GM12878 (cell line): ENCODE measurements at regions not wholly inside any gene's neighbourhood (a gene's known extent, or its start where the extent isn't known, plus 50 kb on each side); places are given as distances from the start of the nearest gene placed in this dataset.
A peak's percentile ranks its signal among the peaks of the same experiment; 100 is the strongest.

Source experiments
- ATAC-seq: fragments of 200-7000 bp; cut with Tn5 transposase; 3 replicates; pipeline ENCODE4 v1.9.1; 2020; ENCODE audit warnings: mild to moderate bottlenecking, moderate library complexity
- BruUV-seq: library from RNA; stranded (reverse); fragments of 400-500 nt; replicated peaks from 2 replicates; lab custom pipeline; 2021; lab: Mats Ljungman, UMichigan
- CTCF ChIA-PET: fragments of 300-600 bp; sonication (Branson Sonifier 250); formaldehyde crosslinking; extraction: SDS; loops from one replicate; lab custom pipeline; 2021; ENCODE audit warnings: inconsistent platforms; lab: Yijun Ruan, JAX
- POLR2A ChIA-PET: fragments of 350-600 bp; formaldehyde crosslinking; extraction: SDS; loops from one replicate; lab custom pipeline; 2021; ENCODE audit warnings: inconsistent platforms; lab: Charles Lee
- RAD21 ChIA-PET: fragments of 300-600 bp; sonication (Branson Sonifier 250); formaldehyde crosslinking; loops from one replicate; lab custom pipeline; 2023; ENCODE audit warnings: antibody characterized with exemption; ENCODE audit not compliant: unreplicated experiment; lab: Charles Lee
- SMC1A ChIA-PET: fragments of 300-600 bp; sonication (Branson Sonifier 250); formaldehyde crosslinking; loops from one replicate; lab custom pipeline; 2023; ENCODE audit not compliant: unreplicated experiment, uncharacterized antibody; lab: Charles Lee
- DNase-seq: peaks from one replicate; pipeline ENCODE4 v3.0.0-alpha.2; 2011; ENCODE audit warnings: low read depth, low spot score
- FAIRE-seq: peaks from 3 replicates; lab custom pipeline; 2011; peaks lifted over from hg19 to GRCh38; lab: Jason Lieb, UNC
- H2AFZ ChIP-seq: 2 replicates; pipeline ENCODE4 v1.6.0; 2011; ENCODE audit warnings: low read depth, low read length, control low read depth; ENCODE audit not compliant: control insufficient read depth
- H3K27ac ChIP-seq: 2 replicates; pipeline ENCODE4 v1.5.1; 2011; ENCODE audit warnings: control low read depth; ENCODE audit not compliant: control insufficient read depth, insufficient read depth
- H3K27me3 ChIP-seq, 2 experiments: replicated peaks in 1 of 2; 2 replicates each; pipeline versions ENCODE4 v1.6.0 to v1.6.1; 2011; ENCODE audit warnings: low read length in 1 of 2; ENCODE audit not compliant: control insufficient read depth in 2 of 2, insufficient read depth in 2 of 2
- H3K36me3 ChIP-seq, 2 experiments: 2 replicates each; pipeline ENCODE4 v1.5.1; 2011; ENCODE audit warnings: low read length in 1 of 2; ENCODE audit not compliant: control insufficient read depth in 2 of 2, insufficient read depth in 2 of 2
- H3K4me1 ChIP-seq: 2 replicates; pipeline ENCODE4 v1.6.1; 2011; ENCODE audit warnings: mild to moderate bottlenecking, low read length, moderate library complexity, mixed read lengths; ENCODE audit not compliant: control insufficient read depth, insufficient read depth
- H3K4me2 ChIP-seq: 2 replicates; pipeline ENCODE4 v1.6.0; 2011; ENCODE audit warnings: control low read depth; ENCODE audit not compliant: control insufficient read depth, insufficient read depth
- H3K4me3 ChIP-seq: fragments of 200-600 bp; sonication (generic); 2 replicates; pipeline ENCODE4 v1.5.1; 2016
- H3K79me2 ChIP-seq: 2 replicates; pipeline ENCODE4 v1.6.0; 2011; ENCODE audit warnings: low read length; ENCODE audit not compliant: control insufficient read depth, insufficient read depth
- H3K9ac ChIP-seq: 2 replicates; pipeline ENCODE4 v1.8.0; 2011; ENCODE audit warnings: low read length, control low read depth, mixed read lengths; ENCODE audit not compliant: control insufficient read depth, insufficient read depth
- H3K9me3 ChIP-seq: replicated peaks from 3 replicates; pipeline ENCODE4 v1.5.1; 2011; ENCODE audit warnings: mild to moderate bottlenecking, low read length; ENCODE audit not compliant: control insufficient read depth, insufficient read depth
- H4K20me1 ChIP-seq: 2 replicates; pipeline ENCODE4 v1.6.0; 2011; ENCODE audit not compliant: control insufficient read depth, insufficient read depth
- CBX3 ChIP-seq: fragments of 200-600 bp; sonication (generic); IDR thresholded peaks from 2 replicates; pipeline ENCODE4 v1.6.1; 2016; ENCODE audit warnings: low read depth, borderline replicate concordance
- EZH2 ChIP-seq: IDR thresholded peaks from 2 replicates; pipeline ENCODE4 v1.6.1; 2012; ENCODE audit warnings: low read depth, mild to moderate bottlenecking, control low read depth, inconsistent platforms, low read length, borderline replicate concordance; ENCODE audit not compliant: control insufficient read depth
- GABPA ChIP-seq: IDR thresholded peaks from 2 replicates; pipeline ENCODE4 v1.6.1; 2014; ENCODE audit warnings: antibody characterized with exemption, low read depth, mild to moderate bottlenecking, inconsistent platforms
- RAD21 ChIP-seq: IDR thresholded peaks from 2 replicates; pipeline ENCODE4 v1.6.1; 2011; ENCODE audit warnings: mild to moderate bottlenecking, low read depth, low read length, moderate library complexity; ENCODE audit not compliant: insufficient read depth
- RBBP5 ChIP-seq: fragments of 200-600 bp; sonication (generic); conservative IDR thresholded peaks from 2 replicates; pipeline ENCODE4 v1.6.1; 2016
- RELA ChIP-seq: fragments of 450-650 bp; IDR thresholded peaks from 2 replicates; pipeline ENCODE4 v1.8.0; 2014; ENCODE audit warnings: borderline replicate concordance; ENCODE audit not compliant: partially characterized antibody
- WGBS: methylation state at CpG from one replicate; pipeline ENCODE4 v1.1.6; 2016; ENCODE audit warnings: low lambda C conversion rate; ENCODE audit not compliant: insufficient replicate concordance, insufficient coverage; ENCODE audit errors: missing lambda C conversion rate; 5-methylcytosine and 5-hydroxymethylcytosine counted together
- in situ Hi-C: fragments of 300-500 bp; cut with MboI; formaldehyde crosslinking; loops from 9 replicates; pipeline ENCODE4 v1.14.3; 2018; ENCODE audit warnings: mixed read lengths
- intact Hi-C: fragments of 100-400 bp; cut with micrococcal nuclease; formaldehyde crosslinking; loops from one replicate; pipeline ENCODE4 v1.14.2; 2022; ENCODE audit not compliant: unreplicated experiment
- TF ChIP-seq, protein P1 (sequence below), 3 experiments: IDR thresholded peaks in 2 of 3; conservative IDR thresholded peaks in 1 of 3; 2 replicates each; pipeline ENCODE4 v1.5.1; 2011; ENCODE audit warnings: low read depth in 3 of 3, low read length in 3 of 3, mild to moderate bottlenecking in 3 of 3, control low read depth in 2 of 3, moderate library complexity in 2 of 3, inconsistent platforms in 1 of 3, mixed read lengths in 1 of 3; ENCODE audit not compliant: control insufficient read depth in 2 of 3, insufficient read depth in 1 of 3; ENCODE audit errors: extremely low read depth in 1 of 3
- TF ChIP-seq, protein P2 (sequence below): fragments of 450-650 bp; formaldehyde crosslinking; IDR thresholded peaks from 2 replicates; pipeline ENCODE4 v1.4.0; 2020; ENCODE audit warnings: mild to moderate bottlenecking, moderate library complexity

DNA sequence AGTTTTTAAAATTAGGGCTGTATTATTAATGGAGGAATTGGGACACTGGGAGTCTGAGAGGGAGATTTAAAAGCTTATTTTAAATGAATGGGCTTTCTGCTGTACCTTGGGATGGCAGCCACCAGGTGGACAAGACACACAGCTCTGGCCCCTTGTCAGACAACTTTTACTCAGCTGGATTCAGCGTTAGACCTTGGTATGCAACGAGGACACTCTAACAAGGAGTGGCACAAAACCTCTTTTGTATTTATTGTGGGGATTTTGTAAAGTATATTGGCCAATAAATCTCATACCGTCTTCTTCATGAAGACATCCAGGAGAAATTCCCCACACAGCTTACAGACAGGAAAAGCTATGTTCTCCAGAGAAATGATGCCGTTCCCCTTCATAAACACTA lies 105.7 kb downstream of the LCA5 start:
- Histone ChIP-seq H3K4me2 (no peak overlapping the region), H3K9me3 (no peaks in the 10 kb centered on the region), H2AFZ (no peak overlapping the region), H3K4me1 (no peaks in the 10 kb centered on the region), H3K27ac (no peak overlapping the region), H3K27me3 (no peaks in the 10 kb centered on the region), H3K36me3 (no peaks in the 10 kb centered on the region), H3K9ac (no peak overlapping the region), H3K4me3 (no peak overlapping the region), H3K79me2 (no peaks in the 10 kb centered on the region), H4K20me1 (no peaks in the 10 kb centered on the region)
- WGBS: 67% methylated on average over 4 of the region's 4 CpGs
- in situ Hi-C loops (no loop called here), intact Hi-C loops (no loop called here)
- BruUV-seq: no TSS peak
- TF ChIP-seq CBX3 (no peak), RELA (no peak), RBBP5 (no peak), RAD21 (0 out of 2 replicates have a peak, but pooled peaks have one; percentile 9), EZH2 (no peak), GABPA (no peak)
- TF ChIP-seq, protein P1, sequence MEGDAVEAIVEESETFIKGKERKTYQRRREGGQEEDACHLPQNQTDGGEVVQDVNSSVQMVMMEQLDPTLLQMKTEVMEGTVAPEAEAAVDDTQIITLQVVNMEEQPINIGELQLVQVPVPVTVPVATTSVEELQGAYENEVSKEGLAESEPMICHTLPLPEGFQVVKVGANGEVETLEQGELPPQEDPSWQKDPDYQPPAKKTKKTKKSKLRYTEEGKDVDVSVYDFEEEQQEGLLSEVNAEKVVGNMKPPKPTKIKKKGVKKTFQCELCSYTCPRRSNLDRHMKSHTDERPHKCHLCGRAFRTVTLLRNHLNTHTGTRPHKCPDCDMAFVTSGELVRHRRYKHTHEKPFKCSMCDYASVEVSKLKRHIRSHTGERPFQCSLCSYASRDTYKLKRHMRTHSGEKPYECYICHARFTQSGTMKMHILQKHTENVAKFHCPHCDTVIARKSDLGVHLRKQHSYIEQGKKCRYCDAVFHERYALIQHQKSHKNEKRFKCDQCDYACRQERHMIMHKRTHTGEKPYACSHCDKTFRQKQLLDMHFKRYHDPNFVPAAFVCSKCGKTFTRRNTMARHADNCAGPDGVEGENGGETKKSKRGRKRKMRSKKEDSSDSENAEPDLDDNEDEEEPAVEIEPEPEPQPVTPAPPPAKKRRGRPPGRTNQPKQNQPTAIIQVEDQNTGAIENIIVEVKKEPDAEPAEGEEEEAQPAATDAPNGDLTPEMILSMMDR (IDR thresholded peaks at IDR 0.05 in 2 of 3, conservative IDR thresholded peaks at IDR 0.05 in 1 of 3; ENCODE audit: control insufficient read depth in 2 of 3, extremely low read depth in 1 of 3, insufficient read depth in 1 of 3, low read depth in 3 of 3, low read length in 3 of 3): 0 out of 6 replicates have a peak, but pooled peaks of 2 of the 3 experiments have one; percentile 2 to 3
- TF ChIP-seq, protein P2, sequence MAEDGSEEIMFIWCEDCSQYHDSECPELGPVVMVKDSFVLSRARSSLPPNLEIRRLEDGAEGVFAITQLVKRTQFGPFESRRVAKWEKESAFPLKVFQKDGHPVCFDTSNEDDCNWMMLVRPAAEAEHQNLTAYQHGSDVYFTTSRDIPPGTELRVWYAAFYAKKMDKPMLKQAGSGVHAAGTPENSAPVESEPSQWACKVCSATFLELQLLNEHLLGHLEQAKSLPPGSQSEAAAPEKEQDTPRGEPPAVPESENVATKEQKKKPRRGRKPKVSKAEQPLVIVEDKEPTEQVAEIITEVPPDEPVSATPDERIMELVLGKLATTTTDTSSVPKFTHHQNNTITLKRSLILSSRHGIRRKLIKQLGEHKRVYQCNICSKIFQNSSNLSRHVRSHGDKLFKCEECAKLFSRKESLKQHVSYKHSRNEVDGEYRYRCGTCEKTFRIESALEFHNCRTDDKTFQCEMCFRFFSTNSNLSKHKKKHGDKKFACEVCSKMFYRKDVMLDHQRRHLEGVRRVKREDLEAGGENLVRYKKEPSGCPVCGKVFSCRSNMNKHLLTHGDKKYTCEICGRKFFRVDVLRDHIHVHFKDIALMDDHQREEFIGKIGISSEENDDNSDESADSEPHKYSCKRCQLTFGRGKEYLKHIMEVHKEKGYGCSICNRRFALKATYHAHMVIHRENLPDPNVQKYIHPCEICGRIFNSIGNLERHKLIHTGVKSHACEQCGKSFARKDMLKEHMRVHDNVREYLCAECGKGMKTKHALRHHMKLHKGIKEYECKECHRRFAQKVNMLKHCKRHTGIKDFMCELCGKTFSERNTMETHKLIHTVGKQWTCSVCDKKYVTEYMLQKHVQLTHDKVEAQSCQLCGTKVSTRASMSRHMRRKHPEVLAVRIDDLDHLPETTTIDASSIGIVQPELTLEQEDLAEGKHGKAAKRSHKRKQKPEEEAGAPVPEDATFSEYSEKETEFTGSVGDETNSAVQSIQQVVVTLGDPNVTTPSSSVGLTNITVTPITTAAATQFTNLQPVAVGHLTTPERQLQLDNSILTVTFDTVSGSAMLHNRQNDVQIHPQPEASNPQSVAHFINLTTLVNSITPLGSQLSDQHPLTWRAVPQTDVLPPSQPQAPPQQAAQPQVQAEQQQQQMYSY: no peak
- ATAC-seq (peak; percentile 48; the same call in 2 of the 3 replicates), FAIRE-seq (no peak), DNase-seq (no peak)
- POLR2A ChIA-PET: no interaction called here
- SMC1A ChIA-PET: interaction anchor here (1.3 to 2.0 kb wide), 2 partner anchors 11 to 57 kb away, joined by 5 to 6 read pairs; no protein-coding TSS in a partner anchor
- CTCF ChIA-PET: interaction anchor here (1.1 to 1.8 kb wide), 5 partner anchors 9 to 114 kb away, joined by 3 to 7 read pairs (median 4); partner anchors contain the start of gene LCA5
- RAD21 ChIA-PET: interaction anchor here (0.7 kb wide), 1 partner anchor 326 kb away, joined by 3 read pairs; no protein-coding TSS in a partner anchor
